Right renal pelvis (tissue), 4 donors: ENCODE measurements at regions not wholly inside any gene's neighbourhood (a gene's known extent, or its start where the extent isn't known, plus 50 kb on each side); places are given as distances from the start of the nearest gene placed in this dataset.
"Not testable (repeated sequence)": the region's sequence is repeated elsewhere in the genome, so short reads cannot be mapped to it uniquely, and the experiment has no call there.

Source experiments
- DNase-seq, 4 donors: peaks; one replicate each; pipeline ENCODE4 v3.0.0-alpha.2; 2013; ENCODE audit warnings: low read depth in 4 of 4, low spot score in 3 of 4, missing footprints in 1 of 4

DNA sequence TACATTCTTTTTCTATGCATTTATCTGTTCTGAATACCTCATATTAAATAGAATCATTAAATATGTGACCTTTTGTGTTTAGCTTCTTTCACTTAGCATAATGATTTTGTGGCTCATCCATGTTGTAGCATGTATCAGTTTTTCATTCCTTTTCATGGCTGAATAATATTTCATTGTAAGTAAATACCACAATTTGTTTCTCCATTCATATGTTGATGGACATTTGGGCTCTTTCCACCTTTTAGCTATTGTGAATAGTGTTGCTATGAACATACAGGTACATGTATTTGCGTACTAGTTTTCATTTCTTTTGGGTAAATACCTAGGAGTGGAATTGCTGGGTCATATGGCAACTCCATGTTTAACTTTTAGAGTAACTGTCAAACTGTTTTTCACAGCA is 85.1 kb downstream of the GNL3L start:
- no peak for DNase-seq

DNA sequence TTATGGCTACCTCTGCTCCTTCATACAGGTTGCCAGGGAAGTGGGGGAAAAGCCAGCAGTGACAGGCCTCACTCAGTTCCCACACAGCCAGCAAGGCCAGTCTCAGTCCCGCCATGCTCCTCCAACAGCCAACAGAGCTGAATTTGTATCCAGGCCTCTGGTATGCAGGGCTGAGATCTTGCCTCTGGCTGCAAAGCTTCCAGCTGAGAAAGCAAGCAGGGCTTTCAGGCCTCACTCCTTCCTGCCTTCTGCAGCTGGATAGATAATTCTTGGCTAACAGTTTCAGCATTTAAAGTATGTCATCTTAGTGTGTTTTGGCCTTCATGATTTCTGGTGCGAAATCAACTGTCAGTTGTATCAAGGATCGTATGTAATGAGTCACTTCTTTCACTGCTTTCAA is 103.6 kb downstream of the GNL3L start:
- DNase-seq, result no peak

DNA sequence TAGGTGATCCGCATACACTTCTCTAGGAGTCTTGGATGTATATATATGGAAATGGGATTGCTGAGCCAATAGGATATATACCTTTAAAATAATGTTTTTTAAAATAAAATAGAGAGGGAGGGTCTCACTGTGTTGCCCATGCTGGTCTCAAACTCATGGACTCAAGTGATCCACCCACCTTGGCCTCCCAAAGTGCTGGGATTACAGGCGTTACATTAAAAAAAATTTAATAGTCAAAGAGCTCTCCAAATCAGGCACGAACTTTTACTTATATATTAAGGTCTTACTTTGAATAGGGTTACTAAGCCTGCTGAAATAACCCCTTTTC is 109.0 kb downstream of the GNL3L start:
- no peak for DNase-seq

DNA sequence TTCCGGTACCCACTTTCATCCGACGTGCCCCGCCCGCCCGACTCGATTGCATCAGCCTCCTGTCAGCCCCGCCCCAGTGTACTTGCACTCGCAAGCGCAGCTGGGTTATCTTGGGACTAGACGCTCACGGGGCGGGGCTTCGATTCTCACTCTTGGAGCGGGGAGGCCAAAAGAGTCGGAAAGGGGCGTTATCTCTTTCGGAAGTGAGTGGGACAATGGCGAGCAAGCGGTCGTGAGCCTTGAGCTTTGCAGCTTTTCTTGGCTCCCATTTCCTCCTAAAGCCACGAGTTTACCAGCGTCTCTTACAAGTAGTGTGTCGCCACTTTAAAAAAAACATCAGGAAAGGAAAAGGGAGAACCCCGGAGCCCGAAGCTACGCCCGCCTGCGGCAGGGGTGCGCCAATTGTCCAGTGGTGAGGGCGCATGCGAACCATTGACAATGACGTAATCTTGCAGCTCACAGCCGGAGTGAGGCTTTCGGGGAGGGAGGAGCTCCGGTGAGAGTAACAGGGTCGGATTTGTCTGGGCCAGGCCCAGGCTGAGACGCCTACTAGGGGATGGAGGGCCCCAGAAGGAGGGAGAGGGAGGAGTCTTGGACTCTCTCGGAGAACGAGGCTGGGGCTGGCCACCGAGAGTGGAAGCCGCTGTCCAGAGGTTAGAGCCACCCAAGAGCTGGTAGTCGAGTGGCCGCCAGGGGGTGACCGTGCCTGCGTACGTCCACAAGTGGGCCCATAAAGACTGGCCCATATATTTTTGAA is 109.5 kb downstream of the GNL3L start:
- DNase-seq, result peak; percentile 73 to 88 (median 87)

DNA sequence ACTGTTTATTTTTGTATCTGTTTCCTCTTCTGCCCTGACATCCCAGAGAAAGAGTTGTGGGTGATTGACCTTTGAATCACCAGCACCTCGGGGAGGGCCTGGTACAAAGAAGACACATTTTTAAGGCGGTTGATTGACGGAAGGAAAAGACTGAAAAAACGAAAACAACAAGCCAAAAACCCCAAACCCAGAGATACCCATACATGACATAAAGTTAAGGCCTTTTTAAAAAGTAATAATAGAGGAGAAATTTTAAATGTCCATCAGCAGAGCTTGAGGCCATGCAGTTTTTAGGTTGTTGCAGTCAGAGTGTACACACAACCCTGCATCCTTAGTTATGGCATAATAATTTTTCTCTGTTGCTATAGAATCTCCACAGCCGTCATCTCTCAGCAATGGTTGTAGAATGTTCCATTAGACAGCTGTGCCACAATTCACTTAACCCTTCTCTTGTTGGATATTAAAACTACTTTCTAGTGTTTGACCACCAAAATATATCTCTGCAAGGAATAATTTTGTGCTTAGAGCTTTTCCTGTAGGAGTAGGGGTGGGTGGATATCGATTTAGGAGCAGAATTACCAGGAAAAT is 110.2 kb downstream of the GNL3L start:
- no peak for DNase-seq

DNA sequence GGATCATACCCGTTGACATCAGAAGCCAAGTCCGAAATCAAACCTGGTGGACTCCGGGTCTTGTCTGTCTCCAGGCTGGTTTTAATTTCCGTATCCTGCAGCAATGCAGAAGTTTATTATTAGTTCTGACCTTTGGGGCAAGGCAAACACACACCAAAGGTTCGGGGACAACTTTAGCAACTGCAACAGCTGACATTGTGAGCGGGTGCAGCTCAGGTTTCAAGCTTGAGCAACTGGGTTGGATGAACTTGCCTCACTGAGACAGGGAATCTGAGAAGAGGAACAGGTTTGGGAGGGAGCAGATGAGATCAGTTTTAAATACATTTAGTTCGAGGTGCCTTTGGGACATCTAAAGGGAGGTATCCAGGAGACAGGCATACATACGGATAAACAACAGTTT is 110.7 kb downstream of the GNL3L start:
- DNase-seq, result peak in 1 of 4 donors; percentile 40

DNA sequence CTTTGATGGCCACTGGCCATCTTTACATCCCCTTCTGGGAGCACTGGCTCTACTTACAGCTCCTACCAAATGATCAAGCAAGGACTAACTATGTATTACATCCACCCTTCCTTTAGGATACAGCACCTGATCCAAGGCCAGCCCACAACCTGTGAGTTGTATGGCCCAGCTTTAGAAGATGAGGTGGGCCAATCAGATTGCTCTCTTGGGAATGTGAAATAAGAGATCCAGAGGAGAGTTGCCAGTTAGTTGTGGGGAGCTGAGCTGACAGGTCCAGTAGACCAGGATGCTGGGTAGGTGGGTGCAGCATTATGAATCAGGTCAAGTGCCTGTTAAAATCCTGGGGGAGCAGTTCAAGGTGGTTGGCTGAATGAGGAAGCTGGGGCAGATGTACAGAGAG is 111.5 kb downstream of the GNL3L start:
- no peak for DNase-seq

DNA sequence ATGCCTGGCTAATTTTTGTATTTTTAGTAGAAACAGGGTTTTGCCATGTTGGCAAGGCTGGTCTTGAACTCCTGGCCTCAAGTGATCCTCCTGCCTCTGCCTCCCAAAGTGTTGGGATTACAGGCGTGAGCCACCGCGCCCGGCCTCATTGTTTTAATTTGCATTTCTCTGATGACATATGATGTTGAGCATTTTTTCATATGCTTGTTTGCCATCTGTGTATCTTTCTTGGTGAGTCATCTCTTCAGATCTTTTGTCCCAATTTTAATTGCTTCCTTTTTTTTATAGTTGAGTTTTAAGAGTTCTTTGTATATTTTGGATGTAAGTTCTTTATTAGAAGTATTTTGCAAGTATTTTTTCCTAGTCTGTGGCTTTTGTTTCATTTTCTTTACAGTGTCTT is 117.6 kb downstream of the GNL3L start:
- DNase-seq, result not testable (repeated sequence)

DNA sequence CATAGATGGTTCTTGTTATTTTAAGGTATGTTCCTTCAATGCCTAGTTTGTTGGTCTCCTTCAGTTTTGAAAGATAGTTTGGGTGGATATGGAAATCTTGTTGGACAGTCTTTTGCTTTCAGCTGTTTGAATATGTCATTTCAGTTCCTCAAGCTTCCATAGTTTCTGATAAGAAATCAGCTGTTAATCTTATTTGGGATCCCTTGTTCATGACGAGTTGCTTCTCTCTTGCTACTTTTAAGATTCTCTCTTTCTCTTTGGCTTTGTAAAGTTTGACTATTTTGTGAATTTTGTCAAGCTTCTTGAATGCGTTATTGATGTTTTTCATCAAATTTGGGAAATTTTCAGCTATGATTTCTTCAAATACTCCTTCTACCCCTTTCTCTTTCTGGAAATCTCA is 129.5 kb downstream of the GNL3L start:
- no peak for DNase-seq

DNA sequence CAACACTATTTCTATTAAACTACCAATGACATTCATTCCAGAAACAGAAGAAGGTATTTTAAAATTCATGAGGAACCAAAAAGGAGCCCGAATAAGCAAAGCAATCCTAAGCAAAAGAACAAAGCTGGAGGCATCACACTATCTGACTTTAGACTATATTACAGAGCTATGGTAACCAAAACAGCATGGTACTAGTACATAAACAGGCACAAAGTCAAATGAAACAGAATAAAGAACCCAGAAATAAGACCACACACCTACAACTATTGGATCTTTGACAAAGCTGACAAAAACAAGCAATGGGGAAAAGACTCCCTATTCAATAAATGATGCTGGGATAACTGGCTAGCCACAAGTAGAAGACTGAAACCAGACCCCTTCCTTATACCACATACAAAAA is 122.3 kb downstream of the ITIH6 start:
- DNase-seq, result no peak

DNA sequence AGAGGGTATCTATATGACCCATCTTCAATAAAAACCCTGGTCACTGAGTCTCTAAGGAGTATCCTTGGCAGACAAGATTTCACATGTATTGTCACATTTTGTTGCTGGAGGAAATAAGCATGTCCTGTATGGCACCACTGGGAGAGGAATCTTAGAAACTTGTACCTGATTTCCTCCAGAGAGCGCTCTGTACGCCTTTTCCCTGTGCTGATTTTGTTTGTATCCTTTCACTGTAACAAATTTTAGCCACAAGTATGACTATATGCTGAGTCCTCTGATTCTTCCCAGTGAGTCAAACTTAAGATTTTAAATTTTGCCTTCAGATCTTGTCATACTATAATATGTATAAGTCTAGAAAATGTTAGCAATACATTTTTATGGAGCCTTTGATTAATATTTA is 102.8 kb downstream of the ITIH6 start:
- peak in 1 of 4 donors; percentile 1 for DNase-seq

DNA sequence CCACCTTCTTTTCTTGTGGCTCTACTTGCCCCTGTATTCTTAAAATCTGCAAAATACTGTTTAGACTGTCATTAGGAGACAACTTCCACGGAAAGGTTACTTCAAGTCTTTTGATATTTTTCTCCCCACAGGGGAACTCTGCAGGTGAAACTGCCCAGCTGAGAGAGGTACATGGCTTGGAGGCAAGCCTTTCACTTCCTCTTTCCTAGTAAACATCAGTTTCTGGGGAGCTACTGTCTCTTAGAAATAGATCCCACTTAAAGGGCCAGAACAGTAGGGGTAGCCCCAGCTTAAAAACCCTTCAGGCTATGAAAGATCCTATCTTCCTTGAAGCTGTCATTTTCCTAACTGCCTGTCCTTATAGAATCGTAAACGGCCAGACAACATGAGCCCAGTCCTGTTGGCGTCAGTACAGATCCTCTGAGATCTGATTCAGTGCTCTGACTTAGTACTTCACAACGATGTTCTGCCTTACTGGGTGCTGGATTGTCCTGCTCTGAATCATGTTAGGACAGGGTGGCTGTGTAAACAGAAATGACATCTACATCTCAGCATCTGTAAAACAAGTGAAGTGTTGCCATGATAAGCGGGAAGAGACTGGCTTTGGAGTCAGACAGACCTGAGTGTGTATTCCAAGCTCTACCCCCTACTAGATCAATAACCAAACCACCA is 102.1 kb downstream of the ITIH6 start:
- DNase-seq, result no peak
